Gastrocnemius medialis (tissue), 4 donors: ENCODE measurements at regions not wholly inside any gene's neighbourhood (a gene's known extent, or its start where the extent isn't known, plus 50 kb on each side); places are given as distances from the start of the nearest gene placed in this dataset.

Source experiments
- POLR2A ChIP-seq, 2 donors: fragments of 450-650 bp; IDR thresholded peaks; one replicate each; pipeline ENCODE4 v1.6.1; 2017; ENCODE audit warnings: antibody characterized with exemption in 2 of 2, mild to moderate bottlenecking in 2 of 2, moderate library complexity in 2 of 2
- TF ChIP-seq, protein P1 (sequence below), 5 experiments: fragments of 450-650 bp in 3 of 5; fragments of 200-600 bp in 2 of 5; sonication (generic) in 2 of 5; IDR thresholded peaks in 4 of 5; conservative IDR thresholded peaks in 1 of 5; 1 replicate in 4 of 5; 2 replicates in 1 of 5; pipeline ENCODE4 v1.5.1; 2016 to 2019; ENCODE audit warnings: antibody characterized with exemption in 5 of 5, mild to moderate bottlenecking in 3 of 5, moderate library complexity in 3 of 5

DNA sequence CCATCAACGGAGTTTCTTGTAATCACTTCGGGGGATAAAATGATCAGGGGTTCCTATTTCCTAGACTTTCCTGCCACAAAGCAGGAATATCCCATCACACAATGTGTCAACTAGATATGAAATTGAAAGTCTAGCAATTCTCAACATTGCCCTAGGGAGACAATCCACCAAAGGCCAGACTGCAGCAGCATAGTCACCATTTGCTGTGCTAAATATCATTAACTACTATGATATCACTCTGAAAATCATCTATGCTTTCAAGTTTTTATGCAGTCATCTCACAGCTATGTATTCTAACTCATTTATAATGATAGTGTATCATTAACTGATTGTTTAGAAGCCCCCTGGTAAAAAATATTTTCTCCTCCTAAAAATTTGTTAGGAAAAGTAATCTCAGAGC lies 342.6 kb upstream of the CDH6 start:
- TF ChIP-seq, protein P1, sequence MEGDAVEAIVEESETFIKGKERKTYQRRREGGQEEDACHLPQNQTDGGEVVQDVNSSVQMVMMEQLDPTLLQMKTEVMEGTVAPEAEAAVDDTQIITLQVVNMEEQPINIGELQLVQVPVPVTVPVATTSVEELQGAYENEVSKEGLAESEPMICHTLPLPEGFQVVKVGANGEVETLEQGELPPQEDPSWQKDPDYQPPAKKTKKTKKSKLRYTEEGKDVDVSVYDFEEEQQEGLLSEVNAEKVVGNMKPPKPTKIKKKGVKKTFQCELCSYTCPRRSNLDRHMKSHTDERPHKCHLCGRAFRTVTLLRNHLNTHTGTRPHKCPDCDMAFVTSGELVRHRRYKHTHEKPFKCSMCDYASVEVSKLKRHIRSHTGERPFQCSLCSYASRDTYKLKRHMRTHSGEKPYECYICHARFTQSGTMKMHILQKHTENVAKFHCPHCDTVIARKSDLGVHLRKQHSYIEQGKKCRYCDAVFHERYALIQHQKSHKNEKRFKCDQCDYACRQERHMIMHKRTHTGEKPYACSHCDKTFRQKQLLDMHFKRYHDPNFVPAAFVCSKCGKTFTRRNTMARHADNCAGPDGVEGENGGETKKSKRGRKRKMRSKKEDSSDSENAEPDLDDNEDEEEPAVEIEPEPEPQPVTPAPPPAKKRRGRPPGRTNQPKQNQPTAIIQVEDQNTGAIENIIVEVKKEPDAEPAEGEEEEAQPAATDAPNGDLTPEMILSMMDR (IDR thresholded peaks at IDR 0.05 in 4 of 5, conservative IDR thresholded peaks at IDR 0.05 in 1 of 5) = no peak
- no peak for TF ChIP-seq POLR2A (IDR thresholded peaks at IDR 0.05)
